ENCODE measurements at regions not wholly inside any gene's neighbourhood (a gene's known extent, or its start where the extent isn't known, plus 50 kb on each side); places are given as distances from the start of the nearest gene placed in this dataset.

DNA sequence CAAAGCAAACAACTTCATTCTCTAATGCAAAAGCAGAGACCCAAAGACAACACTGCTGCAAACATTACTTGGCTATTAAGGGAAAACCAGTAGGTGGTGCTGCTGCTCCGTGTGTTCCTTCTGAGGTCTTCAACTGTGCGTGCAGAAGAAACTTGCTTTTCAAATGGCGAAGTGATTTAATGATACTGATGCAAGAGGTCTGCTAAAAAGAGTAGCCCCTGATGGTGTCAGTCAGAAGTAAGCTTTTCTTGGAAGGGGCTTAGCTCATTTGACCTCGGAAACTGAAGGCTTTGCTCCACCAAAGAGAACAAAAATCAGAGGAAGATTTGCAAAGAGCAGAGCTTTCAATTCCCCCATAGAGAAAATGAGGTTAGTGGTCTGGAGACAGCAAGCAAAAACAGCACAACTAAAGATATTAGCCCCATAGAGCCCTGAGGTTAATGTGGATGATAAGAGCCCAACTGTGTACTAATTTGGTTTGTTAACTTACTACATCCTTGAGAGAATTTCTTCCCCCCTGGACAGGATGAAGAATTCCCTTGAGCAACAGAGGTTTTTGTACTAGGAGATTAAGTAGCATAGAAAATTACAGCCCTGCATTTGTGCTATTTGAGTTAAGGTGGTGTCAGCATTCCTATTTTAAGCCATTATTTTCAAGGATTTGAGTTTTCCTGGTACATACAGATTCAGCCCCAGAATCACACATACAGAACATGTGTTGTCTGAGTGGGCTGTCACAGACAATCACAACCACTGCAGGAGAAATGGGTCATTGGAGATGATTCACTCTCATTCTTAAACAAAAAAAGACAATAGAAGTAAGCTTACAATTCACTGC lies 153.2 kb upstream of the C9orf72 start:
- Histone ChIP-seq H3K4me3 (no peak overlapping the region), H3K4me1 (peaks cover 5% of the 10 kb centered on the region), H3K27me3 (no peaks in the 10 kb centered on the region), H3K27ac (no peak overlapping the region), H3K36me3 (no peaks in the 10 kb centered on the region), H3K9me3 (no peaks in the 10 kb centered on the region)
- TF ChIP-seq CTCF (IDR thresholded peaks at IDR 0.05) = peak; percentile 81
- ATAC-seq (peak; percentile 90), DNase-seq (no peak)
- intact Hi-C loops (cut with DNase I) = loop anchor here (10.0 kb wide), 1 partner anchor 348 kb away; no protein-coding TSS in a partner anchor

DNA sequence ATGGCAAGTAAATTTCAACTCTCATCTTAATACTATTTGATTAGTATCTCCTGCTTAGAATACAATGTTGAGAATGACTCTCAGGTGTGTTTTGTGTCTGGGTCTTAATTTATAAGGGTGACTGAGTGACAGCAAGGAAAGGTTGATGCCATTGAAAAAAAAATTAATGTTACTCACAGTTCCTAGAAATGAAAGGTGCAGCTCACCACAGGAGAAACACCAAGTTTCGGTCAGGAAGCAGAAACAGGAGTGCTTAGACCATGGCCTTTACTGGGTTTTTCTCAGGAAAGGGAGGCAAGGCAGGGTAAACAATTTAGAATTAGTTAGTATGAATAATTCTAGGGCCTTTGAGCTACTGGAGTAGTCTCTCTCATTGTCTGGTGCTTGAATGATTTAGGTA lies 159.2 kb upstream of the C9orf72 start:
- no peaks in the 10 kb centered on the region for H3K36me3 ChIP-seq

GRCh38 chr9:27743490-27743889 lies 170.2 kb upstream of the C9orf72 start:
- no peaks in the 10 kb centered on the region for H3K27me3 ChIP-seq
- H3K4me1 ChIP-seq = no peaks in the 10 kb centered on the region
- no peaks in the 10 kb centered on the region for H3K9me3 ChIP-seq
- ATAC-seq (no peak), DNase-seq (no peak)
- TF ChIP-seq CTCF (IDR thresholded peaks at IDR 0.05) = no peak
- H3K27ac ChIP-seq = no peak overlapping the region
- no peaks in the 10 kb centered on the region for H3K36me3 ChIP-seq
- no peak overlapping the region for H3K4me3 ChIP-seq
- intact Hi-C loops (cut with DNase I) = no loop called here

More for the DNA sequence above, 159.2 kb upstream of the C9orf72 start:
- ATAC-seq (no peak), DNase-seq (no peak)
- Histone ChIP-seq H3K27me3 (no peaks in the 10 kb centered on the region), H3K9me3 (no peaks in the 10 kb centered on the region), H3K4me1 (no peaks in the 10 kb centered on the region), H3K27ac (no peak overlapping the region), H3K4me3 (no peak overlapping the region)
- intact Hi-C loops (cut with DNase I) = no loop called here
- TF ChIP-seq CTCF (IDR thresholded peaks at IDR 0.05) = no peak

- Histone ChIP-seq H3K27ac (no peak overlapping the region), H3K36me3 (no peaks in the 10 kb centered on the region), H3K9me3 (no peaks in the 10 kb centered on the region), H3K4me1 (no peaks in the 10 kb centered on the region), H3K27me3 (no peaks in the 10 kb centered on the region), H3K4me3 (no peak overlapping the region)
- intact Hi-C loops (cut with DNase I) = no loop called here
- no peak for TF ChIP-seq CTCF (IDR thresholded peaks at IDR 0.05)
- ATAC-seq = no peak
- no peak for DNase-seq
Observed at GRCh38 chr9:27747450-27747849, 174.2 kb upstream of the C9orf72 start.

GRCh38 chr9:27749838-27750237 lies 176.6 kb upstream of the C9orf72 start:
- H3K27ac ChIP-seq = no peak overlapping the region
- H3K4me1 ChIP-seq = no peaks in the 10 kb centered on the region
- ATAC-seq (no peak), DNase-seq (no peak)
- intact Hi-C loops (cut with DNase I) = no loop called here
- H3K27me3 ChIP-seq = no peaks in the 10 kb centered on the region
- no peaks in the 10 kb centered on the region for H3K36me3 ChIP-seq
- H3K4me3 ChIP-seq = no peak overlapping the region
- H3K9me3 ChIP-seq = no peaks in the 10 kb centered on the region
- no peak for TF ChIP-seq CTCF (IDR thresholded peaks at IDR 0.05)
